Liver (tissue), 3 donors: ENCODE measurements at regions not wholly inside any gene's neighbourhood (a gene's known extent, or its start where the extent isn't known, plus 50 kb on each side); places are given as distances from the start of the nearest gene placed in this dataset.

Experiments used
- CTCF ChIP-seq: fragments of 150-350 bp; IDR thresholded peaks from 2 replicates; pipeline ENCODE4 v1.5.1; 2017; ENCODE audit warnings: improper control_type of control experiment, low read depth, low read length; ENCODE audit not compliant: missing input control
- HNF4A ChIP-seq, 2 donors: conservative IDR thresholded peaks; 2 replicates each; pipeline ENCODE4 v1.6.1; 2016; ENCODE audit warnings: antibody characterized with exemption in 2 of 2, mild to moderate bottlenecking in 2 of 2
- SP1 ChIP-seq: IDR thresholded peaks from 2 replicates; pipeline ENCODE4 v1.6.1; 2018; ENCODE audit warnings: antibody characterized with exemption, mild to moderate bottlenecking
- donor health status: healthy.
- donor health status: healthy.

DNA sequence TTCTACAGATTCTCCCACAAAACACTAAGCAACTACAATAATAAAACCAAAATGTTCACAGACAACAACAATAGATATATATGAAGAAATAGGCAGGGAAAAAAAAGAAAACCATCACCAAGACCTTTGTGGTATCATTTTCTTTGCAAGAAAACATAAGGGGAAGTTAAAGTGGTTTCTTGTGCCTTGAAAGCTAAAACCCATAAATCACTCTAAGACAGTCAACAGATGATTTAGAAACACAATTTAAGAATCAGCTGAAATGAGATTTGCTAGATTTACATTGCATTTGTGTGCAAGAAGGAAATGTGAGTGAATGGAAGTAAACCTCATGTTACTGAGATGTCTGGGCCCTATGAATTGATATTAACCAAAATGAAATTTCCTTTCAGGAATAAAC is 1265.4 kb upstream of the GJE1 start:
- TF ChIP-seq SP1: no peak
- TF ChIP-seq HNF4A (conservative IDR thresholded peaks at IDR 0.05): no peak
- TF ChIP-seq CTCF: no peak
